CMK (cell line): ENCODE measurements at regions not wholly inside any gene's neighbourhood (a gene's known extent, or its start where the extent isn't known, plus 50 kb on each side); places are given as distances from the start of the nearest gene placed in this dataset.
"Not testable (repeated sequence)": the region's sequence is repeated elsewhere in the genome, so short reads cannot be mapped to it uniquely, and the experiment has no call there.

Experiments
- DNase-seq: peaks from one replicate; pipeline ENCODE4 v3.0.0-alpha.2; 2010; ENCODE audit warnings: low read depth

DNA sequence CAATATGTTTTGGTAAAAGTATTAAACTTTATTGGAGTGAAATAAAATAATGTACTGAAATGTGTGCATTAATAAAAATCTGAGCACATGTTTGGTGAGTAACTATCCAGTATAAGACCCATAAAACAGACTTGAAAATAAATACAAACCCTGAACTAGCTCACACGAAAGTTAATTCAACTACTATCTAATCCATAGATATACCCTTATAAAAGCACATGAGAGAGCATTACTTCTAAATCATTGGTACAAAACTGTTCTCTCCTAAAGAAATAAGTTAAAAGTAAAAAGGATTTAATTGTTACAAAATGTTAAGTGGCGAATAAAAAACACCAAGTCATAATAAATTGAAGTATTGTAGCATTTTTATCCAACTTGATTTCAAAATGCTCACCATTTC is 295.6 kb downstream of the PTPRC start:
- DNase-seq, result no peak

DNA sequence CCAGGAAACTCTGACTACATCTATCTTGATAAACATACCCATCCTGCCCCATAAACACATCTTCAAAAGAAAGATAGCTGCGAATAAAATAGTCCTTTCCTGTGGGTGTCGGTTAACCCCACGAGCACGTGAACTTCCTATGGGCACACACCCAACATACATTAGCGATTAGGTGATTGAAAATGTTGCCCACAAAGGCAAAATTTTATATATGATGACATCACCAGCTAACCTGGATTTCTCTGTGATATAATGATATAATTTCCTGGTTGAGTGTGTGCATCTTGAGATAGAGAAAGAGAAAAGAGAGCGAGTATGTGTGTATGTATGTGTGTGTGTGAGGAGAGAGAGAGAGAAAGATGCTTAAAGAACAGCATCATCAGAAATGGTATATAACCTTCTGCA is 296.1 kb downstream of the PTPRC start:
- peak; percentile 91 for DNase-seq

DNA sequence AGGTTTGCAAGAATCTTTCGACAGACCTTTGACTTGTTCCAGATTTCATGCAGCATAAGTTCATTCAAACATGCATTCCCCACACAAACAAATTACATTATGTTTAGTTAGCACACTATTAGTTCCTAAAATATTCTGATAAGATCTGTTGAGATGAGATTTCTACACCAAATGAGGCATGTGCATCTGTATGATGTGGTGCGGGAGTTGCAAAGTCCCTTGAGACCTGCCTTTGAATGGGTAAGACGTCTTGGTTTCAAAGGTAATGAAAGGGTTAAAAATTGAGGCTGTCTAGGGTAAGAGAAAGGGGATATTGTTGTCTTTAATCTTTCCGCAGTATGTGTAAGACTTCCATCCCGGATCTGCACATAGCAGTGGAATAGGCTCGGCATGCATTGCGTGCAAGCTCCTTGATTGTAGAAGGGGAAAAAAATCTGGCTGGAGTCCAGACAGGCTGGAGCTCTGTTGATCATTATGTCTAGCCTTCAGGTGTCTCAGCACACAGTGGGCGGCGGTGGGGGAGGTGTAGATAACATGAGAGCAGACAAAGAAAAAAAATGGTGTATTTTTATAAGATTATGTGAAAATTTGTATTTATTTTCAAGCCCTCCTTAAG is 296.6 kb downstream of the PTPRC start:
- peak; percentile 77 for DNase-seq

DNA sequence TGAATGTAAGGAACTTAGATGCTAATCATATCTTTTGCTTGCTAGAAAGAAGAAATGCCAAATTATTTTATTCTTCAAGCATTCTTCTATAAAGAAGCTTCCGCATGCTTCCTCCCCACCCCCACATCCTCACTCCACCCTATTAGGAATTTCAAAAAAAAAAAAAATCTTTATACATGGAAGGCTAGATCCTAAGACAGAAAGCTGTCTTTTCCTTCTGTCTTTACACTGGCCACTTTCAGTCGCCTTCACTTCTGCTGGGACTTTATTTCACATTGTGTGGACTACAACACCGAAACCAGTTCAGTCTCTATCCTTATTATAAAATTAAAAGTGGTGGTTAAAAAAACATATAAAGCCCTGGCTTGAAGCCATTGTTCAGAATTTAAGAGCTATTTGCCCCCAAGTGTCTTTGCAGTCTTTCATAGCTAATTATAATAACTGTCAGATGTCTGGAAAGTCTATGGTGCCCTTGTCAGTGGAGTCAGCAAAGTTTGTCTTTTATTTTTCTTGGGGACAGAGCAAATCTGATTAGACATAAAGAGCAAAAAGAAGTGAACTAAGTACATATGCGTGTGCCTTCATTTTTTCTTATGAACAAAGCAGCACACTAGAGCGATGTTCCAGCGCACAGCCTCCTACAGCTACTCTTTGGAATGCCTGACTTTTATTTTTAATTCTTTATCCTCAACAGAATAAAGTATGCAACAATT is 297.7 kb downstream of the PTPRC start:
- DNase-seq, result no peak

DNA sequence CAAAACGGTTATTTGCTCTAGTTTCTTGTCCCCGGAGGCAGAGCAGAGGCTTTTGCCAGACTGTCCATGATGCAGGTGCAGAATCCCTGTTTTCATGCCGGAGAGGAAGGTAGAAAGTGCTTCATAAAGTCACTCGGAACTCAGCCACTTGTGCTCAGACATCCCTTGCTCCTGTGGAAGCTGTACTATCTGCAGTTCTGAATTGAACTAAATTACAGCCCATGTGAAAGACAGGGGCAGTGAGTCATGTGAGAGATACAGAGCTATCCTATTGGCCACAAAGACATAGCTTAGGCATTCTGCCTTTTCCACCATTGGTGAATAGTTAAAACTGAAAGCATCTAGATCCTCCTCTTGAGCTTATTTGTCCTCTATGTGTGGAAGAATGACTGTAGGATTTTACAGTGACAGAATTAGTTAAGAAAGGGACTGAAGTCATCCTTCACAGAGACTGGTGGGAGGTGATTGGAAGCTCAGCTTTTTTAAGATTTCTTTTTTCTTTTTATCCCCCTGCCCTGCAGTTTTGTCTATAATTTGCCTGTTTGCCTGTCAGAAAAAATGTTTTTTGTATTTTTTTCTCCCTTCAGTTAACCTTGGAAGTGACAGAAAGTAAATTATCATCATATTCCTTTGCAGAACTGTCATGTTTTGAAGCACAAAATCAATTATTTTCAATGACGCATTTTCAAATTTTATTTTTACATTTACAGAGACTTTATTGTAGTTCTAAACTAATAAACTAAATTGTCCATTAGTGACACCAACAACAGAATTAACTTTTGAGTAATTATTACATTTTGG is 298.6 kb downstream of the PTPRC start:
- DNase-seq, result peak; percentile 90

DNA sequence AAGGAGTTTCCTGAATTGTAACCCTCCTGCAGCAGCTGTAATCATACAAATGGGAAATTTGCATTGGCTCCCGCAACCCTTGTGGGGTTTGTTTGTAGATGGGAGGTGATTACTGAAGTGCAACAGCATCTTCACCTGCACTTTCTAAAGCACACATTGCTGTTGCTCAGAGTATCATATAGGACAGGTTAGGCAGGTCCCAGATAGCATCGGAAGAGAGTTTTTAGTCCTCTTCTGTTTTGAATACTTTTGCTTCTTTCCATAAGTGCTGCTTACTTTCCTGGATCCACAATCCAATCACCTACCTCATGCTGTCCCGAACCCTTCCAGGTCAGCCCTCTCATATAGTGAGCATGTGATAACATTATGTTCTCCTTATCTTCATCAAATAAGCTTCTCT is 300.4 kb downstream of the PTPRC start:
- DNase-seq, result no peak

DNA sequence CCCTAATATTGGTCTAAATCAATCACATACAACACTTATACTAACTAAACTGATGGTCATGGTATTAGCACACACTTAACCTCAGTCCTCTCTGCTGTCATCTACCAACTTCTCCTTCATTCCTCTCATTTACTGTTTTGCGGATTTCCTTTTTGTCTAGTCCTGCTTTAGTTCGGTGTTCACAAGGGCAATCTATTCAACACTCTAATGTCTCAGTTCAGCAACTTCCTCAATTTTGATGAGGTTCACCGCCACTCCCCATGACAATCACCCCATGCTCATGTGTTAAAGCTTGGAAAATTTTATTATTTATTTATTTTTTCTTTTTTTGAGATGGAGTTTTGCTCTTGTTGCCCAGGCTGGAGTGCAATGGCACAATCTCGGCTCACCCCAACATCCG is 301.1 kb downstream of the PTPRC start:
- DNase-seq, result no peak

DNA sequence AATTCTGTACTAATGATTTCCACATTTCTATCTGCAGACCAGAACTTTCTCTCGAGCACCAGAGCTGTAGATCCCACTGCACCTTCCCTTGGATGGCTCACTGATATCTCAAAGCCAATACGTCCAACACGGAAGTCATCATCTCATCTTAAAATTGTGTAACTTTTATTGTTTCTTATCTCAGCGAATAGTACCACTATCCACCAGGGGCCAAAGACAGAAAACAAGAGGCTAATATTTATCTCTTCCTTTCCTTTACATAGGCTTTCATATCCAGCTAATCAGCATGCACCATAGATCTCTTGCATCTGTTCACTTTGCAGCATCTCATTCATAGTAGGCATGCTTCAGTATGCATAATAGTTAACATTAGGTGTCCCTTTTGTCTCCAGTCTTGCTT is 303.6 kb downstream of the PTPRC start:
- peak; percentile 77 for DNase-seq

DNA sequence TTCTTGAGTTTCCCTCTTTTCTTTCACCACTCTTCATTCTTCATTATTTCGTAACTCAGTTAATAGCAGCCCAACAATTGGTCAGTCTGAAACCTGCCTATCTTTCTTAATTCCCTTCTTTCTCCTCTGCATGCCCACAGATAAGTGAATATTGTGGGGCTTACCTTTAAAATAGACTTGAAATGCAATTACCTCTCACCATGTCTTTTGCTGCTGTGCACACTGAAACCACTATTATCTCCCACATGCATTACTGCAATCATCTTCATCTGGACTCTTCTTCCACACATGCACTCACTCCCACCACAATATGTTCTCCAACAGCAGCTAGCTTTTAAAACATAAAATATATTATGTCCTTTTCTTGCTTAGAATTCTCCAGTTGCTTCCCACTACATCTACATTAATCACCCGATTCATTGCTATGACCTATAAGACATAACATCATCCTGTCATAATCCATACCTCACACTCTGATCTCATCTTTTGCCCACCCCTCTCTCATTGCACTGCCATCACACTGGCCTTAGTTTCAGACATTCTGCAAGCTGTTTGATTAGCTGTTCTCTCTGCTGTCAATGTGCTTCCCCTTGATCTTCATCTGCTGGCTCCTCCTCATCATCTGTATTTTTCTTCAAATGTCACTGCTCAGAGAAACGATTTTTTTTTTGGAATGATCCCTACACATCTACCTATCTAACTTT is 304.8 kb downstream of the PTPRC start:
- DNase-seq, result no peak

DNA sequence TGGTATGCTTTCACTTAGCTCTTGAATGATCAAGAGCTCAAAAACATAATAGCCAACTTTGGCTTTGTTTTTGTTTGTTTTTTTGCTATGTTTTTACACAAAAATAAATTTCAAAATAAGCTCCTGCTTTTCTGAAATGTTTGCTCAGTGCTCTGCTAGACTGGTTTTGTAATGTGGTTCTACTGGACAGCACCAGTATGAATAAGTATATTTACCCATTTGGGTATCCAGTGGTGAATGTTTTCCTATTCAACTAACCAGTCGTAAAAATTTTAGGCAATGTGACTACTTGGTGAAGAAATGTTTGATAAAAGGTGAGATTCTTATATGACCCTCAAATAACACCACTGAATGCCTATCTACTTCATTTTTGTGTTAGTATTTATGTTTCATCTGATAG is 308.6 kb downstream of the PTPRC start:
- no peak for DNase-seq

DNA sequence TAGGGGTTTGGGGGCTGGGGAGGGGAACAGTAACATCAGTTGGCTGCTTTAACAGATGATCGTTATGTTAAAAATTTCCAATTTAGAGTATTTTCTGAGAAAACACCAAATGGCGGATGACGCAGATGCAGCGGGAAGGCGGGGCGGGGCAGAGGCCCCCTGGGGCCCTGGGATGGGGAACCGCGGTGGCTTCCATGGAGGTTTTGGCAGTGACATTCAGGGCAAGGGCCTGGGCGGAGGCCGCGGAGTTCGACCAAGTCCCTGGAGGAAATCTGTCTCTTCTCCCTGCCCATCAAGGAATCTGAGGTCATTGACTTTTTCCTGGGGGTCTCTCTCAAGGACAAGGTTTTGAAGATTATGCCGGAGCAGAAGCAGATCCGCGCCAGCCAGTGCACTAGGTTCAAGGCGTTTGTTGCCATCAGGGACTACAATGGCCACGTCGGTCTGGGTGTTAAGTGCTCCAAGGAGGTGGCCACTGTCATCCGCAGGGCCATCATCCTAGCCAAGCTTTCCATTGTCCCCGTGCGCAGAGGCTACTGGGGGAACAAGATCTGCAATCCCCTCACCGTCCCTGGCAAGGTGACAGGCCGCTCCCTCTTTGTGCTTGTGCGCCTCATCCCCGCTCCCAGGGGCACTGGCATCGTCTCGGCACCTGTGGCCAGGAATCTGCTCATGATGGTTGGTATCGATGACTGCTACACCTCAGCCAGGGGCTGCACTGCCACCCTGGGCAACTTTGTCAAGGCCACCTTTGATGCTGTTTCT is 310.2 kb downstream of the PTPRC start:
- no peak for DNase-seq

DNA sequence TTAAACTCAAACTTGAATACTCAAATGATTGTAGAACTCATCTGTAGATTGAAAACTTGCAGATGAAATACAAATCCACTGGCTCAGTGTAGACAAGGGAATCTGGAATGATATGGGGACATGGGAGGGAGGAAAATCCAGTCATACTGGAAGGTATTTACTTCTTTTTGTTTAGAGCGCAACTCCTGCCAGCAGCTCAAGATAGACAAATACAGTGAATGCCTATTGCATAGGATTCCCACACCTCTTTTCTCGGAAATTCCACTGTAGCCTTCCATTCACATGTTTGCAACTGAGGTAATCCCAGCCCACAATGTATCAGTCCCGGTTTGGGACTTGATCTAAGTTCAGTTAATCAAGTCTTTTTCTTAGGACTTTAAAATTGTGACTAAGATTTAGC is 311.2 kb downstream of the PTPRC start:
- DNase-seq, result no peak

DNA sequence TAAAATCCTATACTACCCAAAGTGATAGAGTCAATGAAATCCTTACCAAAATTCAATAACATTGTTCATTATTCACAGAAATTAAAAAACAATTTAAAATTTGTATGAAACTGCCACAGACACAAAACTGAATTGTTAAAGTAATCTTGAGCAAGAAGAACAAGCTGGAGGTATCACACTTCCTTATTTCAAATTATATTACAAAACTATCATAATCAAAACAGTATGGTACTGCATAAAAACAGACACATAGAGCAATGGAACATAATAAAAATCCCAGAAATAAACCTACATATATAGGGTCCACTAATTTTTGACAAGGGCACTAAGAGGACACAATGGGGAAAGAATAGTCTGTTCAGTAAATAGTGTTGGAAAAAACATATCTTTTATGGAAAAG is 316.2 kb downstream of the PTPRC start:
- DNase-seq, result no peak

DNA sequence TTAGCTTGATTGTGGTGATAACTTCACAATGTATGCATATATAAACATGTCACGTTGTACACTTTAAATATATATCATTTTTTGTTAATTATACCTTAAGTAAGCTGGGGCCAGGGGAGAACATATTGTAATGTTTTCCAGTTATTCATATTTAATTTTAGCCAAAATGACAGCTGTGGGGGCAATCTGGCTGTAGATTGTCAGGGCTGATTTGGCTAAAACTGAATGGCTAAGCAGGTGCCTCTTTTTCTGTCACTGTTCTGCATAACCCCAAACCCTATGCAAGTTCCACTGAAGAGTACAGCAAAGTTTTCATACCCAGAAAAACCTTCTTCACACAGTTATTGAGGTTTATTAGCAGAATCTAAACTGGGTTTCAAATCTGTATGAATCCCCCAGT is 318.2 kb downstream of the PTPRC start:
- DNase-seq, result no peak

DNA sequence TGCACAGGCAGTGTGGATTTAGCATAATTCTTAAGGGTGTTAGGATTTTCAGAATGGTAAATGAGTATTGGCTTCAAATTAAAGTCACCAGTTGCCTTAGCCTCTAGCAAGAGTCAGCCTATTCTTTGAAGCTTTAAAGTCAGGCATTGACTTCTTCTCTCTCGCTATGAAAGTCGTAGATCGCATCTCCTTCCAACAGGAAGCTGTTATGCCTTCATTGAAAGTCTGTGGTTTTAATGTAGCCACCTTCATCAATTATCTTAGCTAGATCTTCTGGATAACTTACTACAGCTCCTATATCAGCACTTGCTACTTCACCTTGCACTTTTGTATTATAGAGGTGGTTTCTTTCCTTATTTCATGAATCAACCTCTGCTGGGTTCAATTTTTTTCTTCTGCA is 320.2 kb downstream of the PTPRC start:
- no peak for DNase-seq

DNA sequence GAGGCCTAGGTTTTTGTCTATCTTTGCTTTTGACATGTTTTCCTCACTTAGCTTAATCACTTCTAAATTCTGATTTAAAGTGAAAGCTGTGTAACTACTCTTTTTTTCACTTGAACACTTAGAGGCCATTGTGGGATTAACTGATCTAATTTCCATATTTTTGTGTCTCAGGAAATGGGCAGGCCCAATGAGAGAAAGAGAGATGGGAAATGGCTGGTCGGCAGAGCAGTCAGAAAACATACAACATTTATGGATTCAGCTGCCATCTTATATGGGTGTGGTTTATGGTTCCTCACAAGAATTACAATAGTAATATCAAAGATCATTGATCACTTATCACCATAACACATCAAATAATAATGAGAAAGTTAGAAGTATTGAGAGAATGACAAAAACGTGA is 320.8 kb downstream of the PTPRC start:
- DNase-seq, result no peak

DNA sequence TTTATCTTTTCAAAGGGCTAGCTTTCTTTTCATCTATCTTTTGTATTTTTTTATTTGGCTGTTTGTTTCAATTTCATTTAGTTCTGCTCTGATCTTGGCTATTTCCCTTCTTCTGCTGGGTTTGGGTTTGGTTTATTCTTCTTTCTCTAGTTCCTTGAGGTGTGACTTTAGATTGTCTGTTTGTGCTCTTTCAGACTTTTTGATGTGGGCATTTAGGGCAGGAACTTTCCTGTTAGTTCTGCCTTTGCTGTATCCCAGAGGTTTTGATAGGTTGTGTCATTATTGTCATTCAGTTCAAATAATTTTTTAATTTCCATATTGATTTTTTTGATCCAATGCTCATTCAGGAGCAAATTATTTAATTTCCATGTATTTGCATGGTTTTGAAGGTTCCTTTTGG is 325.0 kb downstream of the PTPRC start:
- not testable (repeated sequence) for DNase-seq

DNA sequence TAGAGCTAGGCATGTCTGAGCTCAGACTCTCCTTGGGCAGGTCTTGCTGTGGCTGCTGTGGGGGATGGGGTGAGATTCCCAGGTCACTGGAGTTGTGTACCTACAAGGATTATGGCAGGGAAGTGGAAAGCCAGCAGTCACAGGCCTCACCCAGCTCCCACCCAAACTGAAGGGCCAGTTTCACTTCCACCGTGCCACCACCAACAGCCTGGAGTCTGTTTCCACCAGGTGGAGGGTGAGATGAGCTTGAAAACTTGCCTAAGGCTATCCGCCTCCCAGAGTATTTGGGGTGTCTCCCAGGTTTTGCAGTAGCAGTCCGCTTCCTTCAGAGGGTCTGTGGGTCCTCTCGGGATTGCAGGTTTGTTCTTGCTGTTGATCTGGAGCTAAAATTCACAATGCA is 327.7 kb downstream of the PTPRC start:
- no peak for DNase-seq

DNA sequence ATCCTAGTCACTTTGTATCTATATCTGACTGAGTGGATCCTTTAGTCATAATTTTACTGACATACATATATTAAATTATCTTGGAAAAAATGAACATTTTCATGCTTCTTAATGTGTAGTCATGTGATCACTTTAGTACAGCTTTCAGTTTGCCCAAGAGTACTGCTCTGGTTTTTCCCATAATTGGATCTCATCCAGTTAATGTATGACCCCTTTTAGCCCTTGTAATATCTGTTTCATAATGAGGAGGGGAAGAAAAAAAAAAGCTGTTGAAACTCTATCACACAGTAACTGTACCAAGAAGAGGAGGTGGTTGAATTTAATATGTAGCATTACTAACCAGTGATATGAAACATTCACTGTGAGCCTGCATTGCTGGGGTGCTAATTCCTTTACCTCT is 328.7 kb downstream of the PTPRC start:
- no peak for DNase-seq

DNA sequence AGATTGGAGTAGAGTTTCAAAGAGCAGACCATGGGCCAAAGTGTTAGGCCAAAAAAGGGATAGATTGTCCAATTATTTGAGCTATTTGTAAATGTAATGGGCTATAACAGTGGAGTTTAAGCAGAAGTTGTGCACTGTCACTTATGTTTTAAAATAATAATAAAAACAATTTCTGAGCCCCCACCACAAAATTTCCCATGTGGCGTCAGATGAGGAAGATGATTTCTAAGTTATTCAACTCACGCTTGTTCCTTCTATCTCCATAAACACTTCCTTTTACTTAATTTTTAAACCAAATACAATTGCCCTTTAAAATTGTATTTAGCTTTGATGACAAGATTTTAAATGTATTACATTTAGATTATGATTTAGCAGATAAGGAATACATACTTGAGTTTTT is 330.0 kb downstream of the PTPRC start:
- DNase-seq, result no peak

DNA sequence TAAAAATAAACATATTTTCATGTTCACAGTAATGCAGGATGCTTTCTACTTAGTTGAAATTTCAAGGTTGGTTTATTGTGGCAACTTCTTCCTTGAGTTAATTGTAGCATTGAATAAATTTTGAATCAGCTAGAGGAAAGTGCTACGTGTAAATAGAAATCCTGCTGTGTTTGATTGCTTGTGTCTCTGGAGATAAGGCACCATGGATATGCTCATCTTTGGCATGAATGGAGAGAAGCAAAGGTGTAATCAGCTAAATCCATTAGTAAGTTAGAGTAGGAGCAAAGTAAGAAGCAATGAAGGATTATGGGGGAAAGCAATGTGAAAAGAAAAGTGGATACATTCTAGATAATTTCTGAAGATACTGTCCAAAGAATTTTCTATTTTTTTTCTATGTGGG is 331.1 kb downstream of the PTPRC start:
- no peak for DNase-seq

DNA sequence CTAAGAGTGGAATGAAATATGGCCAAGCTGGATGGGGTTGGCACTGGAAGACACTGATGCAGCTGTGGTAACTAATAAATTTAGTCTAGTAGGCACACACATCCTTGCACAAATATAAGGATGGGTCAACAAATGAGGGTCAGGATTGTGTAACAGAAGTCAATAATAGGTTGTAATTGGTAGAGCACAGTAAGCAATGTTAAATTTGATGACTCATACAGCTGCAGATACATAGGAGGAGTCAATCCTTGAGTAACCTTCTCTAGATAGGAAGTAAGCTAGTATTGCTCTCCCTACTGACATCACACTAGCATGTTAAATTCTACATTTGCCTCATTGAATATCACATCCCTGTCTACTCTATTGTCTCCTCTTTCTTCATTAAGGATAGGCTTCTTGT is 332.1 kb downstream of the PTPRC start:
- no peak for DNase-seq
